ENCODE measurements at regions not wholly inside any gene's neighbourhood (a gene's known extent, or its start where the extent isn't known, plus 50 kb on each side); places are given as distances from the start of the nearest gene placed in this dataset.

DNA sequence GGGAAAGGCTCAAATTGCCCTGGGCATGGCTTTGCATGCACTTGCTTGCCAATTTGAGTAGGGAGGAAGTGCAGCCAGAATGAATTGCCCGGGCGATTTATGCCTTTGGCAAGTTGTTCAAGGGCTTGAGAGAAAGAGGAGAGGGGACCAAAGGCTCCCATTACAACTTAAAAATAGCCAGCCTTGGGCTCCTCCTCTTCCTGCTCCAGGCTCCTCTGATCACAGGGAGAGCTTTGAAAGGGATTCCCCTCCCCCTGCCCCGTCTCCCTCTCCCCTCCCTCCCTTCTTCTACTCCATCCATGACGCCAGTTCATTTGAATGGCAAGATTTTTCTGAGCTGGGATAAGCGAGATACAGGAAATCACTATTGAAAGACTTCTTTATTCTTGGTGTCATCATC is 304.9 kb upstream of the JAG1 start:
- DNase-seq (ENCODE audit: low read depth, low spot score) (no peak), ATAC-seq (no peak)
- Histone ChIP-seq H3K4me2 (ENCODE audit: low read length) (no peak overlapping the region), H3K79me2 (ENCODE audit: insufficient read depth, low read length) (no peaks in the 10 kb centered on the region), H3K9ac (ENCODE audit: low read length) (no peak overlapping the region), H3K27me3 (ENCODE audit: insufficient read depth, low read length) (no peaks in the 10 kb centered on the region), H3K9me2 (ENCODE audit: insufficient read depth) (no peaks in the 10 kb centered on the region), H3K4me1 (ENCODE audit: control insufficient read depth in 1 of 2, insufficient read depth in 2 of 2, low read length in 2 of 2) (no peaks in the 10 kb centered on the region), H4K20me1 (ENCODE audit: insufficient read depth) (no peaks in the 10 kb centered on the region), H3K36me3 (ENCODE audit: control insufficient read depth in 1 of 2, insufficient read depth in 2 of 2, low read length in 2 of 2) (no peaks in the 10 kb centered on the region; a peak in 1 of 4 replicates), H3K4me3 (replicated peaks in 1 of 2; ENCODE audit: low read depth in 1 of 2, low read length in 2 of 2) (no peak overlapping the region), H3K9me3 (ENCODE audit: control insufficient read depth in 1 of 2, insufficient read depth in 1 of 2, low read depth in 1 of 2, low read length in 2 of 2) (no peaks in the 10 kb centered on the region), H2AFZ (ENCODE audit: low read depth, low read length, poor library complexity, severe bottlenecking) (no peak overlapping the region), H3K27ac (ENCODE audit: low read depth, low read length) (no peak overlapping the region)
- intact Hi-C loops (cut with micrococcal nuclease) = no loop called here
- ChIA-PET POLR2A (no interaction called here), CTCF (no interaction called here), RAD21 (ENCODE audit: low non-redundant PET in 1 of 2, low total read pairs in 2 of 2, uncharacterized antibody in 2 of 2, unreplicated experiment in 2 of 2) (no interaction called here)
- TF ChIP-seq EZH2 (IDR thresholded peaks at IDR 0.05) (no peak), RAD21 (IDR thresholded peaks at IDR 0.05; ENCODE audit: low read depth) (no peak), FOSL1 (IDR thresholded peaks at IDR 0.05; ENCODE audit: low read depth) (no peak), ZNF274 (IDR thresholded peaks at IDR 0.05; ENCODE audit: low read depth, low read length) (no peak), EZH2phosphoT487 (IDR thresholded peaks at IDR 0.05; ENCODE audit: borderline replicate concordance) (no peak), CBX3 (IDR thresholded peaks at IDR 0.05; ENCODE audit: low read depth) (no peak), CEBPB (IDR thresholded peaks at IDR 0.05; ENCODE audit: low read depth) (no peak), SRF (IDR thresholded peaks at IDR 0.05; ENCODE audit: low read depth) (no peak), POLR2AphosphoS5 (IDR thresholded peaks at IDR 0.05; ENCODE audit: low read depth, low read length) (no peak), EGR1 (IDR thresholded peaks at IDR 0.05; ENCODE audit: low read depth) (no peak), JUND (IDR thresholded peaks at IDR 0.05) (no peak)
- TF ChIP-seq, protein P1, sequence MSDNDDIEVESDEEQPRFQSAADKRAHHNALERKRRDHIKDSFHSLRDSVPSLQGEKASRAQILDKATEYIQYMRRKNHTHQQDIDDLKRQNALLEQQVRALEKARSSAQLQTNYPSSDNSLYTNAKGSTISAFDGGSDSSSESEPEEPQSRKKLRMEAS (IDR thresholded peaks at IDR 0.05) = no peak
- TF ChIP-seq, protein P2, sequence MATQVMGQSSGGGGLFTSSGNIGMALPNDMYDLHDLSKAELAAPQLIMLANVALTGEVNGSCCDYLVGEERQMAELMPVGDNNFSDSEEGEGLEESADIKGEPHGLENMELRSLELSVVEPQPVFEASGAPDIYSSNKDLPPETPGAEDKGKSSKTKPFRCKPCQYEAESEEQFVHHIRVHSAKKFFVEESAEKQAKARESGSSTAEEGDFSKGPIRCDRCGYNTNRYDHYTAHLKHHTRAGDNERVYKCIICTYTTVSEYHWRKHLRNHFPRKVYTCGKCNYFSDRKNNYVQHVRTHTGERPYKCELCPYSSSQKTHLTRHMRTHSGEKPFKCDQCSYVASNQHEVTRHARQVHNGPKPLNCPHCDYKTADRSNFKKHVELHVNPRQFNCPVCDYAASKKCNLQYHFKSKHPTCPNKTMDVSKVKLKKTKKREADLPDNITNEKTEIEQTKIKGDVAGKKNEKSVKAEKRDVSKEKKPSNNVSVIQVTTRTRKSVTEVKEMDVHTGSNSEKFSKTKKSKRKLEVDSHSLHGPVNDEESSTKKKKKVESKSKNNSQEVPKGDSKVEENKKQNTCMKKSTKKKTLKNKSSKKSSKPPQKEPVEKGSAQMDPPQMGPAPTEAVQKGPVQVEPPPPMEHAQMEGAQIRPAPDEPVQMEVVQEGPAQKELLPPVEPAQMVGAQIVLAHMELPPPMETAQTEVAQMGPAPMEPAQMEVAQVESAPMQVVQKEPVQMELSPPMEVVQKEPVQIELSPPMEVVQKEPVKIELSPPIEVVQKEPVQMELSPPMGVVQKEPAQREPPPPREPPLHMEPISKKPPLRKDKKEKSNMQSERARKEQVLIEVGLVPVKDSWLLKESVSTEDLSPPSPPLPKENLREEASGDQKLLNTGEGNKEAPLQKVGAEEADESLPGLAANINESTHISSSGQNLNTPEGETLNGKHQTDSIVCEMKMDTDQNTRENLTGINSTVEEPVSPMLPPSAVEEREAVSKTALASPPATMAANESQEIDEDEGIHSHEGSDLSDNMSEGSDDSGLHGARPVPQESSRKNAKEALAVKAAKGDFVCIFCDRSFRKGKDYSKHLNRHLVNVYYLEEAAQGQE (IDR thresholded peaks at IDR 0.05; ENCODE audit: low read depth) = no peak
- TF ChIP-seq, protein P3, sequence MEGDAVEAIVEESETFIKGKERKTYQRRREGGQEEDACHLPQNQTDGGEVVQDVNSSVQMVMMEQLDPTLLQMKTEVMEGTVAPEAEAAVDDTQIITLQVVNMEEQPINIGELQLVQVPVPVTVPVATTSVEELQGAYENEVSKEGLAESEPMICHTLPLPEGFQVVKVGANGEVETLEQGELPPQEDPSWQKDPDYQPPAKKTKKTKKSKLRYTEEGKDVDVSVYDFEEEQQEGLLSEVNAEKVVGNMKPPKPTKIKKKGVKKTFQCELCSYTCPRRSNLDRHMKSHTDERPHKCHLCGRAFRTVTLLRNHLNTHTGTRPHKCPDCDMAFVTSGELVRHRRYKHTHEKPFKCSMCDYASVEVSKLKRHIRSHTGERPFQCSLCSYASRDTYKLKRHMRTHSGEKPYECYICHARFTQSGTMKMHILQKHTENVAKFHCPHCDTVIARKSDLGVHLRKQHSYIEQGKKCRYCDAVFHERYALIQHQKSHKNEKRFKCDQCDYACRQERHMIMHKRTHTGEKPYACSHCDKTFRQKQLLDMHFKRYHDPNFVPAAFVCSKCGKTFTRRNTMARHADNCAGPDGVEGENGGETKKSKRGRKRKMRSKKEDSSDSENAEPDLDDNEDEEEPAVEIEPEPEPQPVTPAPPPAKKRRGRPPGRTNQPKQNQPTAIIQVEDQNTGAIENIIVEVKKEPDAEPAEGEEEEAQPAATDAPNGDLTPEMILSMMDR (IDR thresholded peaks at IDR 0.05 in 2 of 3, conservative IDR thresholded peaks at IDR 0.05 in 1 of 3; ENCODE audit: borderline replicate concordance in 1 of 3, insufficient read depth in 1 of 3, low read depth in 2 of 3, low read length in 2 of 3) = no peak
- TF ChIP-seq, protein P4, sequence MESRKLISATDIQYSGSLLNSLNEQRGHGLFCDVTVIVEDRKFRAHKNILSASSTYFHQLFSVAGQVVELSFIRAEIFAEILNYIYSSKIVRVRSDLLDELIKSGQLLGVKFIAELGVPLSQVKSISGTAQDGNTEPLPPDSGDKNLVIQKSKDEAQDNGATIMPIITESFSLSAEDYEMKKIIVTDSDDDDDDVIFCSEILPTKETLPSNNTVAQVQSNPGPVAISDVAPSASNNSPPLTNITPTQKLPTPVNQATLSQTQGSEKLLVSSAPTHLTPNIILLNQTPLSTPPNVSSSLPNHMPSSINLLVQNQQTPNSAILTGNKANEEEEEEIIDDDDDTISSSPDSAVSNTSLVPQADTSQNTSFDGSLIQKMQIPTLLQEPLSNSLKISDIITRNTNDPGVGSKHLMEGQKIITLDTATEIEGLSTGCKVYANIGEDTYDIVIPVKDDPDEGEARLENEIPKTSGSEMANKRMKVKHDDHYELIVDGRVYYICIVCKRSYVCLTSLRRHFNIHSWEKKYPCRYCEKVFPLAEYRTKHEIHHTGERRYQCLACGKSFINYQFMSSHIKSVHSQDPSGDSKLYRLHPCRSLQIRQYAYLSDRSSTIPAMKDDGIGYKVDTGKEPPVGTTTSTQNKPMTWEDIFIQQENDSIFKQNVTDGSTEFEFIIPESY (IDR thresholded peaks at IDR 0.05; ENCODE audit: extremely low read depth, insufficient replicate concordance, low read length) = no peak
- no TSS peak for BruUV-seq (replicated peaks)
